ENCODE measurements at regions not wholly inside any gene's neighbourhood (a gene's known extent, or its start where the extent isn't known, plus 50 kb on each side); places are given as distances from the start of the nearest gene placed in this dataset.
"Not testable (repeated sequence)": the region's sequence is repeated elsewhere in the genome, so short reads cannot be mapped to it uniquely, and the experiment has no call there.

DNA sequence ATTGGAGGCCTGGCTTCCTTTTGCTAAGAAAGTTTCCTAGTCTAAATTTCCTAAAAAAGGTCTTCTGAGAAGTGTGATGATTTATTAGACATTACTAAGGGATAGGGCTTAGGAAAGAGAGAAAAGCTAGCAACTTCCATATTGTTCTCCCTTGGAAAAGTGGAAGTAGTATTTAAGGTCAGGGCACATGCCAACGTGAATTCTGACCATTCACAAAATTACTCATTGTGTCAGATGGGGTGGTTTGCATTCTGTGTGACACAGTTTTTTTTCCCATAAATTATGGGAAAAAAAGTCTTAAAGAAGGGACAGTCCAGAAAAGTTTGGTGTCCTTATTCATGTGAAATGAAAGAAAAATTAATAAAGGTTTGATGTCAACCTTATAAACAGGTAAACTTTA lies 110.0 kb upstream of the ARRDC3 start:
- DNase-seq: no peak

DNA sequence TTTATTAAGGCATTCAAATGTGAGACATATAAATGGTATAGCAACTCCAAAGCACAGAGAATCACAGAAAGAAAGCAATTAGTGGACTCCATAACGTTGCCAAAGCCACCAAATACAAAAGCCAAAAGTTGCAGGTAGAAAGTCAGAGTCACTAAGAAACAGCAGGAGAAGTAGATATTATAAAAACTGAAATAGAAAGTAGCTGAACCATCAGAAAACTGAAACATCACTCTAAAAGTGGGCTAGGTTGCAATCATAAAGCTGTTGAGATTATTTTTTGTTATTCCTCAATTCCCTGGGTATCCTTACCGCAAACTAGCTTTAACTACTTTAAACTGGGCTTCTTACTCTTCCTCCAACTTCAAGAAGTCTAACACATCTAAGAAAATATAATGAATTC lies 108.1 kb upstream of the ARRDC3 start:
- DNase-seq: no peak

DNA sequence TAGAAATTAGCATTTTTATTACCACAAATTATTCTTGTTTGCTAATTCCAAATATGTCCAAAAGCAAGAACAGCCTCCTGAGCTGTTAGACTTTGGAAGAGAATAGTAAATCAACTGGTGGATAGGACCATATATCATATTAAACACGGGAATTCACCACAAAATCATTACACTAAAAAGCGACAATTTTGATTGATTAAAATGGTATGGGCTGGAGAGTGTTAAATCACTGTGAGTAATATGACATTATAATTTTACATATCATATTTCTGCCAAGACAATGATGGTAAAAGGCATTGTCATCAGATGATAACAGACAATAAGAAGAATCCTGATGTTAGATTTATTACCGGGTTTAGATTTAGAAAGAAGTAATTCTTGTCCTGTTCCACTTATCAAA lies 107.2 kb upstream of the ARRDC3 start:
- DNase-seq: no peak

DNA sequence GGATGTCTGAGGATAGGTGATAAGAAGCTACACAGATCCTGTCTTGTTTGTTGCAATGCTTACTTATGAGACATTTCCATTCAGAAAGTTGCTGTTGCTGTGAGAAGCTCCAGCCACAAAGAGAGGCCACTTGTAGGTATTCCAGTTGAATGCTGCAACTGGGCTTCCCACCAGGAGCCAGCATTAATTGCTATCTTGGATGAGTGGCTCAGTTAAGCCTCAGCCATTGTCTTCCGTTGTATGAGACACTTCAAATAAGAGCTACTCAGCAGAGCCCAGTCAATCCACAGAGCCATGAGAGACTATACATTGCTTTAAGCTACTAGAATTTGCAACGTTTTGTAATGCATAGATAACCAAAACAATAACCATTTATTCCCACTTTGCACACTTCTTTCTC lies 104.3 kb upstream of the ARRDC3 start:
- DNase-seq: no peak

DNA sequence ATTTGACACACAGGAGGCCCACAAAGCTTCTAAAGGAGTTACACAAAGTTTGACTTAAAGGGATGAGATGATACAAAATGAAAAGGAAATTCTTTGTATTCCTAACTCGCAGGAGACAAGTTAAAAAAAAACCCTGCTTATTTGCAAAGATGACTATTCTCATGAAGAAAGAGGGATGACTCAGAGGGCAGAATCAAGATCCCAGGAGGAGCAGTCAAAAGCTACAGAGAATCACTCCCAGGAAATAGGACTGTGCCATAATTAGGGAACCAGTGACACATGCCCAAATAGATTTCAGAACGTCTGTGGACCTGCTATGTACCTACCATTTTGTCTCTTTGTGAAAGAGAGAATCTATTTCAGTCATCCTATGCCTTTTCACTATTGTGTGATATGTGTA lies 103.5 kb upstream of the ARRDC3 start:
- no peak for DNase-seq

DNA sequence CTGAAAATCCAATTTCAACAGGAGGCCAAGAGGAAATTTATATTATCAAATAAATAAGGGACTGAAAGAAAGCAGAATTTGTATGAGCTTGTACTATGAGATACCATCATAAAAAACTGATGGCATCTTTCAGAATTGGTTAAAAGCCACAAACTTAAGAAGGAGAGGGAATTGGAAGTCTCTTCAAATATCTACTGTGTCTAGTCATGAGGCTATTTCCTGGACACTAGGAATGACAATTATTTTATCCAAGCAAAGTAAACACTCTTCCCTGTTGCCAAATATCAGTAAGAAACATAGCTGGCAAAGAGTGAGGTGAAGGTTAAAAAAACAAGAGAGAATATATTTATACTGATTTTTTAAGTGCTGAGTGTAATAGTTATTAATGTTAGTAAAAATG lies 101.5 kb upstream of the ARRDC3 start:
- DNase-seq: no peak

DNA sequence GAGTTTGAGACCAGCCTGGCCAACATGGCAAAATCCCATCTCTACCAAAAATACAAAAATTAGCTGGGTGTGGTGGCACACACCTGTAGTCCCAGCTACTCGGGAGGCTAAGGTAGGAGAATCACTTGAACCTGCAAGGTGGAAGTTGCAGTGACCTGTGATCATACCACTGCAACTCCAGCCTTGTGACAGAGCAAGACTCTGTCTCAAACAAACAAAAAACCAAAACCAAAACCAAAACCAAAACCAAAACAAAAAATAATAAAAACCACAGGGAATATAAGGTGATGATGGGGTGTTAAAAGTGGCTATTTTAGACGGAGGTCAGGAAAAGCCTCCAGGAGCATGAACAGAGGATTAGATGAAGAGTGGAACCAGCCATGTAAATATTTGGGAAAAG lies 96.3 kb upstream of the ARRDC3 start:
- DNase-seq: not testable (repeated sequence)

DNA sequence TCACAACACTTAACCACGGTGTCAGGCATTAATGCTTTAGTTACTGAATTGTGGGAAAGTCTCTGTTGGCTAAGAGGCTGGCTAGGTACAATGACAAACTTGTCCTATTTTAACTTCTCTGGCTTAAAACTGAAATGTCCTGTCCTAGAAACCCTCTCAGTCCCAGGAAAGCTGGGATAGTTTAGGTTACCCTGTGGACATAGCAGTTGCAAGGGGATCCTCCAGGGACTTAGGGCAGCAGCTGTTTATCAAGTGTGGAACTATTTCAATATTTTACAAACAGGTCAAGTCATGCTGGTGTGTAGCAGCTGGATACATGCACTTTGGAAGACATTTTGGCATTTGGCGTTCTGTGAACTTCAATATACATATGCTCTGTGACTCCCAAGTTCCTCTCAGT lies 95.0 kb upstream of the ARRDC3 start:
- DNase-seq: no peak

DNA sequence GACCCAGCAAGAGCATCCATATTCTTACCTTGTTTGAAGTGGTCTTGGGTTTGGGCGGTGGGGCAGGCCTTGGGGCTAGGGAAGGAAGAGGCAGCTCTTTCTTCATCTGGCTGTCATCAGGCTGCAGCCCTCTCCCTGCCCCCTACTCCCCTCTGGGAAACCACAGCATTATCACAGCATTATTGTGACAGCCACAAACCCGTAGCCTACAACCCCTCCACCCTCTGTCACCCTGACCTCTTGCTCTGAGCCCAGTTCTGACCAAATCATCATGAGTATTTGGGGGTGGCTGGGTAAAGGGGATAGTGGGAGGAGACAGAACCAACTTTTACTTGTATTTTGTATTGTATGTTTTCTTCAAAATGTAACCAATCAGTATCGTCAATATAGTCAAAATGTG lies 94.3 kb upstream of the ARRDC3 start:
- DNase-seq: no peak

DNA sequence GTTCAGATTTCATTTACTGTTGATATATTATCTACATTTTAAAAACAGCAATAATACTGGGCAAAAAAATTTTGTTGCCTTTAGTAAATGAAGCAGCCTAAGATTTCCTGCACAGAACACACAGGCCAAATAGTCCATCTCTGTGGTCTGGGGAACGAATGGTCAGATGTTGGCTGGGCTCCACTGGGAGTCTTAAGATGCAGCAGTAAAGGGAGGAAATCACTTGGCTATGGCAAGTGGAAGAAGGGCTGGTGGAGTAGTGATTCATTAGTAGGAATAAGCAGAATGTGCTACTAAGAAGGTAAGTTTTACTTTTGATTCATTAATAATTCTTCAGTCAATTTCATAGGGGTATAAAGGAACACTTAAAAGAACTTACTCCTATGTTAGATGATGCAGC lies 91.1 kb upstream of the ARRDC3 start:
- no peak for DNase-seq

DNA sequence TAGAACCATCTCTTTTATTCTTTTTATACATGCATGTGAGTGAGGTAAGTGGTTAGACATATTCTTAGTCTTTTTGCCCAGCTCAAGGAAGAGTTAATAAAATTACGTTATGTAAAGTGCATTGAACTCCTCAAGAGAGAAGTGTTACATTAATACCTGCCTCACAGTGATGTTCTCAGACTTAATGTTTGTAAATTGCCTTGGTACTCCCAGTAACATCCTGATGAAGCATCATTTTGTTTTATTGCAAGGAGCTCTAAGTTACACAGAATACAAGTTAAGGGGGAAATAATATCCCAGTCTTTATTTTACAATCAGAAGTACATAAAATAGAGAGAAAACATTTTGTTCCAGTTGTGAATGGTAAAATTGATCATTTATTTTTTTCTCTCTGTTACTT lies 89.5 kb upstream of the ARRDC3 start:
- no peak for DNase-seq

DNA sequence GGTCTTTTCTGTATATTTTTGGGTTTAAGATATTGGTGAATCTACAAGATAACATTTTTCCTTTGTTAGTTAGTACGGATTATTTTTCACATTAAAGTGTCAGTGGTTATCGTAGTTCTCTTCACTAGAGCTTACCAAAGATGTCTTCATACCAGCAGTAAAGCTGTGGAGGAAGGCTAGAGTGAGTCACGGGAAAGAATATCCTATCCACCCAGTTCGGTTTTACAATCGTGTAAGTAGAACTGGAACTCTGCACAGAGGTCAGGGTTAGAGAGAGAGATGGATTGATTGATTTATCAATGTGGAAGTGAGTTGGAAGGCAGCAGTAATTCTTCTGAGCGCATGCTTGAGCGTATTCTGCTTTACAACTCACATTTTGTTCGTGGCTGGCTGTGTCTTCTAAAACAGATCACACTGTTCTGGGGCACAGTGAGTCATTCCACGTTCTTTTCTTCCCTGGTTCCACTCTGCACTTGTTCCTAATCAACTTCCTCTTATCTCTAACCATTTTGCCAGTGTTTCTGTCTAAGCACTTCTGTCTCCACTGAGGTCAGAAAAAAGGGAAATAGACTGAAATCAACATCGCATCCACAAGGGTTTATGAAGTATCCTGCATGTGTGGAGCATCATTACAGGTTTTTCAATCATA lies 86.5 kb upstream of the ARRDC3 start:
- DNase-seq: no peak

DNA sequence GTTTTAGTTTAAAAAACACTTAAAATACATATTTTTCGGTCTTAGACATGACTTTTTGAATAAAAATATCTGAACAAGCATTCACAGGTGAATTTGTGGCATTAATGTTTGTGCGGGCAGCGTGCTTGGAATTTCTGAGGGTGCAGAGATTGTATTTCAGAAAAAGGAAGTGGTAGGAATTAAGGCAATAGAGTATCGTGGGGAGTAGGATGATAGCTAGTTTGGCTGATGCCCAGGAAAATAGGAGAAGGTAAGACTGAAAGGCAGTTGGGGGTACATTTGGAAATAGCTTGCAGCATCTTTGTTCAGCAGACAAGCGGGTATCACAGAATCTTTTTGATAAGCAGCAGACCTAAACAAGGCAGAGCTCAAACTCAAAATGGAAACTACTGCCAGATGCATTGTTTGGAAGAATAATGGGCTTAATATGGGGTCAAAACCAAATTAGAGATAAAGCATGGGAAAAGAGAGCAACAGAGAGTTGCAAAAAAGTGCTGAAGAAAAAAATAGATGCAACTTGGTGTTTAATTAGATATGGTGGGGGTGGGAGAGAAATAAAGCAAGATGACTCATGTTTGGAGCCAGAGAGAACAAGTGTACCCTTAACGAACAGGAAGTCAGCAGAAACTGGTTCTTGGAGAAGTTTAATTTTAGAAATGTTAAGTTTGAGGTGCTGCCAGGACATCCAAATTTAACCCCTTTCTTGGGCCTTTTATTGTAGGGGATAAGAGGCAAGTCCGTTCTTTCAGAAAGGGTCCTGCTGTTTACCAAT lies 85.7 kb upstream of the ARRDC3 start:
- no peak for DNase-seq

DNA sequence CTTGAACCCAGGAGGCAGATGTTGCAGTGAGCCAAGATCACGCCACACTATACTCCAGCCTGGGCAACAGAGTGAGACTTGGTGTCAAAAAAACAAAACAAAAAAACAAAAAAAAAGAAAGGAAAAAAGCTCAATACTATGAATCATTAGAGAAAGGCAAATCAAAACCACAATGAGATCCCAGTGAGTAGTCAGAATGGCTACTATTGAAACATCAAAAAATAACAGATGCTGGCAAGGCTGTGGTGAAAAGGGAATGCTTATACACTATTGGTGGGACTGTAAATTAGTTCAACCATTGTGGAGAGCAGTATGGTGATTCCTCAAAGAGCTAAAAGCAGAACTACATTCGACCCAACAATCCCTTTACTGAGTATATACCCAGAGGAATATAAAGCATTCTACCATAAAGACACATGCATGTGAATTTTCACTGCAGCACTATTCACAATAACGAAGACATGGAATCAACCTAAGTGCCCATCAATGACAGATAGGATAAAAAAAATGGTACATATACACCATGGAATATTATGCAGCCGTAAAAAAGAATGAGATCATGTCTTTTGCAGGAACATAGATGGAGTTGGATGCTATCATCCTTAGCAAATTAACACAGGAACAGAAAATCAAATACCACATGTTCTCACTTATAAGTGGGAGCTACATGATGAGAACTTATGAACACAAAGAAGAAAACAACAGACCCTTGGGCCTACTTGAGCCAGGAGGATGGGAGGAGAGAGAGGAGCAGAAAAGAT lies 81.9 kb upstream of the ARRDC3 start:
- no peak for DNase-seq

DNA sequence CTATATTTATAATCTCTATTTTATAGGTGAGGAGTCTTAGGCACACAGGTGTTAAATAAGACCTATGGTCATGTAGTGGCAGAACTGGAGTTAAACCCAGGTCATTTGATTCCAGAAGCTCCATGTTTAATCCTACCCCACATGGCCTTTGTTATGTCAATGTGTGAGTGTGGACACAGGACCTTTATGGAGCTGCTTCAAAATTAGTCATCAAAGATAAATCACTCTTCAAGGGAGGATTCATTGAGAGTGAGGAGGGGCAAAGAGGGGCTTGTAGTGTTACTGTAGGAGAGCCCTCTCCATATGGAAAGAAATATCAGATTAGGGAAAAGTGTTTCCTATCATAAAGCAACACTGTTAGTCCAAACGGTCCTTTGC lies 74.6 kb upstream of the ARRDC3 start:
- DNase-seq: no peak

DNA sequence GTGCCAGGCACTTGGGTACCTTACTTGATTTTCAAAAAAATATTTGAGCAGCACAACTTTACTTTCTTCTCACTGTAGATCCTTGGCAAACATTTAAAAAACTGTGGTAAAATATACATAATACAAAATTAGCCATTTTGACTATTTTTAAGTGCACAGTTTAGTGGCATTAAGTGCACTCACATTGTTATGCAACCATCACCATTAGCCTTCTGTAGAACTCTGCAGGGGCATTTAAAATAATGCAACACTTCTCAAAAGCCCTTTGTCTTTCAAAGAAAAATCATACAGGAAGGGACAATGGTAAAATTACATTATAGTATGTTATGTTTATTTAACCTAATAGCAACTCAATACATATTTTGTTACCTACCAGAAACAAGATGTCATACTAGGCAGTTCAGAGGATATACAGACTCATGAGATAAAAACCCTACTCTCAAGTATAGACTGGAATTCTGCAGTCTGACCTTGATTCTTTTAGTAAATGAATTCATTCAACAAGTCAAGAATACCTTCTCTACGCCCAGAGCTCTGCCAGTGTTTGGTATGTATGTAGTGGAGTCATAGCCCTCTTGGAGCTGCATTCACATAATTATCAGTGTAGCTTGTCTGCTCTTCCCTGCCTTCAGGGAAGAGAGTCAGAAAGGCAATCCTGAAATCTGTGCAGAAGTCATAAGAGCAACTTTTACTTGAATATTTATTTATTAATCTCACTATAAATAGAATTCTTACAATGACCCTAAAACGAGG lies 74.0 kb upstream of the ARRDC3 start:
- DNase-seq: no peak

DNA sequence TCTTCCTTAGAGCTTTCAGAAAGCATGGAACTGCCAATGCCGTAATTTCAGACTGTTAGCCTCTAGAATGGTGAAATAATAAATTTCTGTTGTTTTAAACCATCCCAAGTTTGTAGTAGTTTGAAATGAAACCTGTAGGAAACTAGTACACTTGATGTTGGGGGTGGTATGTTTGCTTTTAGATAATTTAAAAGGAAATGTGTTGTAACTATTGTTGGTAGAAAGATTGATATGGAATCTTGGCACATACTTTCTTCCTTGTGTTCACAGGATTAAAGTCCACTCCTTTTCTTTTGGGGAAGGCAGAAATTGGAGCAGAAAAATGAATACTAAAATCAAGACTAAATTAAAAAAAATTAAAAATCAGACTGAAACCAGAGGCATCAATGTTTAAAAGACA lies 66.0 kb upstream of the ARRDC3 start:
- DNase-seq: no peak

DNA sequence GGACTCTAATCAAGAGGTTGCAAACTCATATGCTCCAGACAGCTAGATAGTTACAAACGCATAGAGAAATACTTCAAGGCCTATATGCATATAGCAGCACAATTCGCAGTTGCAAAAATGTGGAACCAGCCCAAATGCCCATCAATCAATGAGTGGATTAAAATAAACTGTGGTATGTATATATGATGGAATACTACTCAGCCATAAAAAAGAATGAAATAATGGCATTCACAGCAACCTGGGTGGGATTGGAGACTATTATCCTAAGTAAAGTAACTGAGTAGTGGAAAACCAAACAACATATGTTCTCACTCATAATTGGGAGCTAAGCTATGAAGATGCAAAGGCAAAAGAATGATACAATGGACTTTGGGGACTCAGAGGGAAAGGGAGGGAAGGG lies 65.0 kb upstream of the ARRDC3 start:
- DNase-seq: not testable (repeated sequence)

DNA sequence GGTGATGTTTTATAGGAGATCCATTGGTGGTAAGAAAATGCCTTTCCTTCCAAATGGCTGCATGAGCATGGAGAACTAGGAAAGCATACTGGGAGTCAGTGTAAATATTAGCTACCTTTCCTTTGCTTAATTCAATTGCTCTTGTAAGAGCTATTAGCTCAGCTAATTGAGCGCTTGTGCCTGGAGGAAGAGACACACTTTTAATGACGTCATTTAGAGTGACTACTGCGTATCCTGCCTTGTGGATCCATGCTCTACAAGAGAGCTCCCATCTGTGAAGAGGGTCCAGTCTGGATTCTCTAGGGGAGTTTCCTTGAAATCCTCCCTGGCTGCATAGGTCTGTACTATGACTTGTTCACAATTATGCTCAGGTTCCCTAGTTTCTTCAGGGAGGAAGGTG lies 63.8 kb upstream of the ARRDC3 start:
- DNase-seq: not testable (repeated sequence)

DNA sequence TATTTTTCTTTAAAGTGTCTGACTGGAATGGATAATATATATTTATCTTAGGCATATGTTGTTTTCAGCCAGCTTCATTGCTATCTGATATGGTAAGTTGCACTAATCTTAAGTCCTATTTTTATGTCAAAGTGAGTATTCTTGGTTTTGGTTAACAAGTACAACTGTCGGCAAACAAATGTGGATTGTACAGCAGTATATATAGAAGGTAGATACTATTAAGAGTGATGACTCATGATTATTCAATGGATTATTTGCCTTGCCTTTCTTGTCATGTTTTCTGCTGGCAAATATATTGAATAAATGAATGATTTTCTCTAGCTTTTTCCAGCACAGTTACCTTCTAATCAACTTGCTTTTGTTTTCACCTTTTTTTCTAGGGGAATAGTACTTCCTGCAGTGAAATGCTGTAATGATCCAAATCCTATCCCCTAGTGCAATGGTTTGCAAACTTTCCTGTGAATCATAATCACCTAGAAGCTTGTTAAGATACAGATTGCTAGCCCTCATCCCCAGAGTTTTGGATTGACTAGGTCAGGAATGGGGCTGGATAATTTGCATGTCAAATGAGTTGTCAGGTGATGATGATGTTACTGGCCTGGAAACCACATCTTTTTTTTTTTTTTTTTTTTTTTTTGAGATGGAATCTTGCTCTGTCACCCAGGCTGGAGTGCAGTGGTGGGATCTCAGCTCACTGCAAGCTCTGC lies 60.8 kb upstream of the ARRDC3 start:
- no peak for DNase-seq

DNA sequence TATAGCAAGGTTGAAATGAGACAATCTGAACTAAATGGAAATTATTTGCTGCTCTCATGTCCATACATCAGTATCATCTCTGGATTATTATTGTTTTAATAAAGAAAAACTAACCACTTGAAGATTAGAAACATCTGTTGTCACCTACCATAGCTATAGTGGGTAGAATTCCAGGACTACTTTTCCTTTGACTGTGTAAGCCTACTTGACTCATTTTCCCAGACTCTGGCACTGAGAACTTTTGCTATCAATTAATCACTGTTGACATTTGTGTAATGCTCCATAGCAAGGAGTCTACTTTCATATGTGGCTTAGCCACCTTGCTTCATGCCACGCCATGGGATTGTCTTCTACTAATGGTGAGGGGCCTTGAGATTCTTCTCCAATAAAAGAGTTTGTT lies 59.9 kb upstream of the ARRDC3 start:
- DNase-seq: no peak

DNA sequence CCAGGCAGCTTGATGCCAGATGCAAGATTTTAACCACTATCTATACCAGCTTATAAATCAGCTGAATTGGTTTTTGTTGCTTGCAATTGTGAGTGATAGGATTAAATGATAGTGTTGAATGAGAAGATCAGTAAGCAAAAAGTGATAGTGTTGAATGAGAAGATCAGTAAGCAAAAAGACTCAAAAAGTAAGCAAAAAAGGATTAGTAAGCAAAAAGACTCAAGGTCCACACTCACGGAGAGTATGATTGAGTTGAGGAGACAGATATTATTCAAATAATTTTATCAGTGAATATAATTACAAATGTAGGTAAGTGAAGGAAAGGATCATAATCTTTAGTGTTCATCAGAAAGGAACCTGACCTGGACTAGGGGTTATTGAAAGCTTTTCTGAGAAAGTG lies 58.0 kb upstream of the ARRDC3 start:
- DNase-seq: no peak
